ENCODE measurements at regions not wholly inside any gene's neighbourhood (a gene's known extent, or its start where the extent isn't known, plus 50 kb on each side); places are given as distances from the start of the nearest gene placed in this dataset.

DNA sequence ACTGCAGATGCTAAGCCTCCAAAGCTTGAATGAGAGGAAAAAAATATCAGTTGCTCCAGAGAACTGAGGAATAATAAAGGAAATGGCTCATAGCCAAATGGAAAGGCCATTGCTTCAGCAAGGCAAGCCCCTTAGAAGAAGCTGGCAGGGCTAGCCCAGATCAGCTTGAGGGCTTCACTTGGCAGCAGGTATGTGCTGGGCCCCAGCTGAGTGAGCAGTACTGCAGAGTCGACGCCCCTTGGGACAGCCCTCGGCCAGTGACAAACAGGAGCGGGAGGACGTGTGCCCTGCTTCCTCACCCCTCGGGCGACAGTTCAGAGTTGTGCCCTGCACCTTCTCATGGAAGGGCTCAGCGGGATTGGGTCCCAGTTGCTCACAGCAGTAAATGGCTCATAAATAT is 1031.2 kb upstream of the TMEM132C start:
- Histone ChIP-seq H3K79me2 (replicated peaks; ENCODE audit: insufficient read depth) (no peaks in the 10 kb centered on the region), H3F3A (replicated peaks; ENCODE audit: low read depth) (no peaks in the 10 kb centered on the region), H4K20me1 (replicated peaks; ENCODE audit: insufficient read depth) (no peaks in the 10 kb centered on the region), H3K4me1 (ENCODE audit: insufficient read depth) (no peaks in the 10 kb centered on the region), H3K27me3 (ENCODE audit: insufficient read depth) (no peaks in the 10 kb centered on the region), H3K4me3 (no peak overlapping the region), H3K36me3 (ENCODE audit: insufficient read depth) (no peaks in the 10 kb centered on the region), H2AFZ (no peak overlapping the region), H3K4me2 (no peak overlapping the region), H3K9me2 (ENCODE audit: insufficient read depth) (no peaks in the 10 kb centered on the region), H3K27ac (ENCODE audit: low read depth) (no peak overlapping the region)
- peaks cover 35% of the 10 kb centered on the region for H3K36me3 Mint-ChIP-seq (ENCODE audit: low read depth)
- H3K27me3 Mint-ChIP-seq (ENCODE audit: insufficient read depth, low read depth, poor library complexity) = no peaks in the 10 kb centered on the region
- H3K9me3 Mint-ChIP-seq = peaks cover 27% of the 10 kb centered on the region; the same call in 2 of the 3 replicates
- no peak for ATAC-seq
- H3K4me1 Mint-ChIP-seq = no peaks in the 10 kb centered on the region
- no peak overlapping the region for H3K27ac Mint-ChIP-seq
- H3K4me3 Mint-ChIP-seq = no peak overlapping the region
- TF ChIP-seq NANOG (IDR thresholded peaks at IDR 0.05; ENCODE audit: borderline replicate concordance) (no peak), STAT1 (IDR thresholded peaks at IDR 0.05; ENCODE audit: unreplicated experiment) (no peak), ZNF331 (CRISPR knock-in tag; IDR thresholded peaks at IDR 0.05; ENCODE audit: low read depth) (no peak), POLR2AphosphoS5 (IDR thresholded peaks at IDR 0.05; ENCODE audit: low read depth) (no peak), CREB1 (CRISPR knock-in tag; IDR thresholded peaks at IDR 0.05; ENCODE audit: low read depth) (no peak), EZH2 (IDR thresholded peaks at IDR 0.05; ENCODE audit: low read depth, unreplicated experiment) (no peak), JUNB (IDR thresholded peaks at IDR 0.05; ENCODE audit: unreplicated experiment) (no peak), ZNF114 (CRISPR knock-in tag; IDR thresholded peaks at IDR 0.05) (no peak), EZH2phosphoT487 (IDR thresholded peaks at IDR 0.05; ENCODE audit: unreplicated experiment) (no peak)
- TF ChIP-seq, protein P1, sequence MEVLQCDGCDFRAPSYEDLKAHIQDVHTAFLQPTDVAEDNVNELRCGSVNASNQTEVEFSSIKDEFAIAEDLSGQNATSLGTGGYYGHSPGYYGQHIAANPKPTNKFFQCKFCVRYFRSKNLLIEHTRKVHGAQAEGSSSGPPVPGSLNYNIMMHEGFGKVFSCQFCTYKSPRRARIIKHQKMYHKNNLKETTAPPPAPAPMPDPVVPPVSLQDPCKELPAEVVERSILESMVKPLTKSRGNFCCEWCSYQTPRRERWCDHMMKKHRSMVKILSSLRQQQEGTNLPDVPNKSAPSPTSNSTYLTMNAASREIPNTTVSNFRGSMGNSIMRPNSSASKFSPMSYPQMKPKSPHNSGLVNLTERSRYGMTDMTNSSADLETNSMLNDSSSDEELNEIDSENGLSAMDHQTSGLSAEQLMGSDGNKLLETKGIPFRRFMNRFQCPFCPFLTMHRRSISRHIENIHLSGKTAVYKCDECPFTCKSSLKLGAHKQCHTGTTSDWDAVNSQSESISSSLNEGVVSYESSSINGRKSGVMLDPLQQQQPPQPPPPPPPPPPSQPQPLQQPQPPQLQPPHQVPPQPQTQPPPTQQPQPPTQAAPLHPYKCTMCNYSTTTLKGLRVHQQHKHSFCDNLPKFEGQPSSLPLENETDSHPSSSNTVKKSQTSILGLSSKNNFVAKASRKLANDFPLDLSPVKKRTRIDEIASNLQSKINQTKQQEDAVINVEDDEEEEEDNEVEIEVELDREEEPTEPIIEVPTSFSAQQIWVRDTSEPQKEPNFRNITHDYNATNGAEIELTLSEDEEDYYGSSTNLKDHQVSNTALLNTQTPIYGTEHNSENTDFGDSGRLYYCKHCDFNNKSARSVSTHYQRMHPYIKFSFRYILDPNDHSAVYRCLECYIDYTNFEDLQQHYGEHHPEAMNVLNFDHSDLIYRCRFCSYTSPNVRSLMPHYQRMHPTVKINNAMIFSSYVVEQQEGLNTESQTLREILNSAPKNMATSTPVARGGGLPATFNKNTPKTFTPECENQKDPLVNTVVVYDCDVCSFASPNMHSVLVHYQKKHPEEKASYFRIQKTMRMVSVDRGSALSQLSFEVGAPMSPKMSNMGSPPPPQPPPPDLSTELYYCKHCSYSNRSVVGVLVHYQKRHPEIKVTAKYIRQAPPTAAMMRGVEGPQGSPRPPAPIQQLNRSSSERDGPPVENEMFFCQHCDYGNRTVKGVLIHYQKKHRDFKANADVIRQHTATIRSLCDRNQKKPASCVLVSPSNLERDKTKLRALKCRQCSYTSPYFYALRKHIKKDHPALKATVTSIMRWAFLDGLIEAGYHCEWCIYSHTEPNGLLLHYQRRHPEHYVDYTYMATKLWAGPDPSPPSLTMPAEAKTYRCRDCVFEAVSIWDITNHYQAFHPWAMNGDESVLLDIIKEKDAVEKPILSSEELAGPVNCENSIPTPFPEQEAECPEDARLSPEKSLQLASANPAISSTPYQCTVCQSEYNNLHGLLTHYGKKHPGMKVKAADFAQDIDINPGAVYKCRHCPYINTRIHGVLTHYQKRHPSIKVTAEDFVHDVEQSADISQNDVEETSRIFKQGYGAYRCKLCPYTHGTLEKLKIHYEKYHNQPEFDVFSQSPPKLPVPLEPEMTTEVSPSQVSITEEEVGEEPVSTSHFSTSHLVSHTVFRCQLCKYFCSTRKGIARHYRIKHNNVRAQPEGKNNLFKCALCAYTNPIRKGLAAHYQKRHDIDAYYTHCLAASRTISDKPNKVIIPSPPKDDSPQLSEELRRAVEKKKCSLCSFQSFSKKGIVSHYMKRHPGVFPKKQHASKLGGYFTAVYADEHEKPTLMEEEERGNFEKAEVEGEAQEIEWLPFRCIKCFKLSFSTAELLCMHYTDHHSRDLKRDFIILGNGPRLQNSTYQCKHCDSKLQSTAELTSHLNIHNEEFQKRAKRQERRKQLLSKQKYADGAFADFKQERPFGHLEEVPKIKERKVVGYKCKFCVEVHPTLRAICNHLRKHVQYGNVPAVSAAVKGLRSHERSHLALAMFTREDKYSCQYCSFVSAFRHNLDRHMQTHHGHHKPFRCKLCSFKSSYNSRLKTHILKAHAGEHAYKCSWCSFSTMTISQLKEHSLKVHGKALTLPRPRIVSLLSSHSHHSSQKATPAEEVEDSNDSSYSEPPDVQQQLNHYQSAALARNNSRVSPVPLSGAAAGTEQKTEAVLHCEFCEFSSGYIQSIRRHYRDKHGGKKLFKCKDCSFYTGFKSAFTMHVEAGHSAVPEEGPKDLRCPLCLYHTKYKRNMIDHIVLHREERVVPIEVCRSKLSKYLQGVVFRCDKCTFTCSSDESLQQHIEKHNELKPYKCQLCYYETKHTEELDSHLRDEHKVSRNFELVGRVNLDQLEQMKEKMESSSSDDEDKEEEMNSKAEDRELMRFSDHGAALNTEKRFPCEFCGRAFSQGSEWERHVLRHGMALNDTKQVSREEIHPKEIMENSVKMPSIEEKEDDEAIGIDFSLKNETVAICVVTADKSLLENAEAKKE (CRISPR knock-in tag; IDR thresholded peaks at IDR 0.05) = no peak
- TF ChIP-seq, protein P2, sequence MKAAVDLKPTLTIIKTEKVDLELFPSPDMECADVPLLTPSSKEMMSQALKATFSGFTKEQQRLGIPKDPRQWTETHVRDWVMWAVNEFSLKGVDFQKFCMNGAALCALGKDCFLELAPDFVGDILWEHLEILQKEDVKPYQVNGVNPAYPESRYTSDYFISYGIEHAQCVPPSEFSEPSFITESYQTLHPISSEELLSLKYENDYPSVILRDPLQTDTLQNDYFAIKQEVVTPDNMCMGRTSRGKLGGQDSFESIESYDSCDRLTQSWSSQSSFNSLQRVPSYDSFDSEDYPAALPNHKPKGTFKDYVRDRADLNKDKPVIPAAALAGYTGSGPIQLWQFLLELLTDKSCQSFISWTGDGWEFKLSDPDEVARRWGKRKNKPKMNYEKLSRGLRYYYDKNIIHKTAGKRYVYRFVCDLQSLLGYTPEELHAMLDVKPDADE (IDR thresholded peaks at IDR 0.05) = no peak
- TF ChIP-seq, protein P3, sequence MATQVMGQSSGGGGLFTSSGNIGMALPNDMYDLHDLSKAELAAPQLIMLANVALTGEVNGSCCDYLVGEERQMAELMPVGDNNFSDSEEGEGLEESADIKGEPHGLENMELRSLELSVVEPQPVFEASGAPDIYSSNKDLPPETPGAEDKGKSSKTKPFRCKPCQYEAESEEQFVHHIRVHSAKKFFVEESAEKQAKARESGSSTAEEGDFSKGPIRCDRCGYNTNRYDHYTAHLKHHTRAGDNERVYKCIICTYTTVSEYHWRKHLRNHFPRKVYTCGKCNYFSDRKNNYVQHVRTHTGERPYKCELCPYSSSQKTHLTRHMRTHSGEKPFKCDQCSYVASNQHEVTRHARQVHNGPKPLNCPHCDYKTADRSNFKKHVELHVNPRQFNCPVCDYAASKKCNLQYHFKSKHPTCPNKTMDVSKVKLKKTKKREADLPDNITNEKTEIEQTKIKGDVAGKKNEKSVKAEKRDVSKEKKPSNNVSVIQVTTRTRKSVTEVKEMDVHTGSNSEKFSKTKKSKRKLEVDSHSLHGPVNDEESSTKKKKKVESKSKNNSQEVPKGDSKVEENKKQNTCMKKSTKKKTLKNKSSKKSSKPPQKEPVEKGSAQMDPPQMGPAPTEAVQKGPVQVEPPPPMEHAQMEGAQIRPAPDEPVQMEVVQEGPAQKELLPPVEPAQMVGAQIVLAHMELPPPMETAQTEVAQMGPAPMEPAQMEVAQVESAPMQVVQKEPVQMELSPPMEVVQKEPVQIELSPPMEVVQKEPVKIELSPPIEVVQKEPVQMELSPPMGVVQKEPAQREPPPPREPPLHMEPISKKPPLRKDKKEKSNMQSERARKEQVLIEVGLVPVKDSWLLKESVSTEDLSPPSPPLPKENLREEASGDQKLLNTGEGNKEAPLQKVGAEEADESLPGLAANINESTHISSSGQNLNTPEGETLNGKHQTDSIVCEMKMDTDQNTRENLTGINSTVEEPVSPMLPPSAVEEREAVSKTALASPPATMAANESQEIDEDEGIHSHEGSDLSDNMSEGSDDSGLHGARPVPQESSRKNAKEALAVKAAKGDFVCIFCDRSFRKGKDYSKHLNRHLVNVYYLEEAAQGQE (IDR thresholded peaks at IDR 0.05; ENCODE audit: unreplicated experiment) = no peak
- TF ChIP-seq, protein P4, sequence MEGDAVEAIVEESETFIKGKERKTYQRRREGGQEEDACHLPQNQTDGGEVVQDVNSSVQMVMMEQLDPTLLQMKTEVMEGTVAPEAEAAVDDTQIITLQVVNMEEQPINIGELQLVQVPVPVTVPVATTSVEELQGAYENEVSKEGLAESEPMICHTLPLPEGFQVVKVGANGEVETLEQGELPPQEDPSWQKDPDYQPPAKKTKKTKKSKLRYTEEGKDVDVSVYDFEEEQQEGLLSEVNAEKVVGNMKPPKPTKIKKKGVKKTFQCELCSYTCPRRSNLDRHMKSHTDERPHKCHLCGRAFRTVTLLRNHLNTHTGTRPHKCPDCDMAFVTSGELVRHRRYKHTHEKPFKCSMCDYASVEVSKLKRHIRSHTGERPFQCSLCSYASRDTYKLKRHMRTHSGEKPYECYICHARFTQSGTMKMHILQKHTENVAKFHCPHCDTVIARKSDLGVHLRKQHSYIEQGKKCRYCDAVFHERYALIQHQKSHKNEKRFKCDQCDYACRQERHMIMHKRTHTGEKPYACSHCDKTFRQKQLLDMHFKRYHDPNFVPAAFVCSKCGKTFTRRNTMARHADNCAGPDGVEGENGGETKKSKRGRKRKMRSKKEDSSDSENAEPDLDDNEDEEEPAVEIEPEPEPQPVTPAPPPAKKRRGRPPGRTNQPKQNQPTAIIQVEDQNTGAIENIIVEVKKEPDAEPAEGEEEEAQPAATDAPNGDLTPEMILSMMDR (conservative IDR thresholded peaks at IDR 0.05; ENCODE audit: low read depth in 2 of 2) = no peak
- no peak for DNase-seq (ENCODE audit: low spot score)
